Neural crest cell (in vitro differentiated cells): ENCODE measurements at regions not wholly inside any gene's neighbourhood (a gene's known extent, or its start where the extent isn't known, plus 50 kb on each side); places are given as distances from the start of the nearest gene placed in this dataset.
"Not testable (repeated sequence)": the region's sequence is repeated elsewhere in the genome, so short reads cannot be mapped to it uniquely, and the experiment has no call there.

ENCODE experiments used
- DNase-seq: peaks from one replicate; pipeline ENCODE4 v3.0.0; 2021; ENCODE audit warnings: low read depth, mixed read lengths, low spot score
- H3K27ac Mint-ChIP-seq: one replicate; pipeline ENCODE4 v1.8.0; 2021; ENCODE audit warnings: mild to moderate bottlenecking, mixed read lengths; ENCODE audit not compliant: unreplicated experiment
- H3K27me3 Mint-ChIP-seq: 2 replicates; pipeline ENCODE4 v1.8.0; 2021; ENCODE audit warnings: low read depth, mild to moderate bottlenecking, mixed read lengths
- H3K36me3 Mint-ChIP-seq: 2 replicates; pipeline ENCODE4 v1.8.0; 2021; ENCODE audit warnings: low read depth, mild to moderate bottlenecking, mixed read lengths
- H3K4me1 Mint-ChIP-seq: 2 replicates; pipeline ENCODE4 v1.8.0; 2021; ENCODE audit warnings: mixed read lengths
- H3K4me3 Mint-ChIP-seq: one replicate; pipeline ENCODE4 v1.8.0; 2021; ENCODE audit warnings: mild to moderate bottlenecking, mixed read lengths
- H3K9me3 Mint-ChIP-seq: 2 replicates; pipeline ENCODE4 v1.8.0; 2021; ENCODE audit warnings: mixed read lengths
- TF ChIP-seq, protein P1 (sequence below): fragments of 200-600 bp; sonication (generic); conservative IDR thresholded peaks from 2 replicates; pipeline ENCODE4 v1.5.0; 2021; ENCODE audit warnings: antibody characterized with exemption, mild to moderate bottlenecking

- TF ChIP-seq, protein P1, sequence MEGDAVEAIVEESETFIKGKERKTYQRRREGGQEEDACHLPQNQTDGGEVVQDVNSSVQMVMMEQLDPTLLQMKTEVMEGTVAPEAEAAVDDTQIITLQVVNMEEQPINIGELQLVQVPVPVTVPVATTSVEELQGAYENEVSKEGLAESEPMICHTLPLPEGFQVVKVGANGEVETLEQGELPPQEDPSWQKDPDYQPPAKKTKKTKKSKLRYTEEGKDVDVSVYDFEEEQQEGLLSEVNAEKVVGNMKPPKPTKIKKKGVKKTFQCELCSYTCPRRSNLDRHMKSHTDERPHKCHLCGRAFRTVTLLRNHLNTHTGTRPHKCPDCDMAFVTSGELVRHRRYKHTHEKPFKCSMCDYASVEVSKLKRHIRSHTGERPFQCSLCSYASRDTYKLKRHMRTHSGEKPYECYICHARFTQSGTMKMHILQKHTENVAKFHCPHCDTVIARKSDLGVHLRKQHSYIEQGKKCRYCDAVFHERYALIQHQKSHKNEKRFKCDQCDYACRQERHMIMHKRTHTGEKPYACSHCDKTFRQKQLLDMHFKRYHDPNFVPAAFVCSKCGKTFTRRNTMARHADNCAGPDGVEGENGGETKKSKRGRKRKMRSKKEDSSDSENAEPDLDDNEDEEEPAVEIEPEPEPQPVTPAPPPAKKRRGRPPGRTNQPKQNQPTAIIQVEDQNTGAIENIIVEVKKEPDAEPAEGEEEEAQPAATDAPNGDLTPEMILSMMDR: no peak
- H3K9me3 Mint-ChIP-seq: no peaks in the 10 kb centered on the region
- H3K27ac Mint-ChIP-seq: no peak overlapping the region
- H3K36me3 Mint-ChIP-seq: no peaks in the 10 kb centered on the region
- no peaks in the 10 kb centered on the region for H3K4me1 Mint-ChIP-seq
- no peak for DNase-seq
- H3K27me3 Mint-ChIP-seq: no peaks in the 10 kb centered on the region
- no peak overlapping the region for H3K4me3 Mint-ChIP-seq
These were observed 1075.2 kb downstream of the PCDH9 start for GRCh38 chr13:66154976-66155375.

GRCh38 chr13:66154354-66154753, 1075.8 kb downstream of the PCDH9 start:
- TF ChIP-seq, protein P1: no peak
- DNase-seq: no peak
- H3K36me3 Mint-ChIP-seq: no peaks in the 10 kb centered on the region
- H3K4me1 Mint-ChIP-seq: no peaks in the 10 kb centered on the region
- no peaks in the 10 kb centered on the region for H3K27me3 Mint-ChIP-seq
- no peak overlapping the region for H3K27ac Mint-ChIP-seq
- H3K4me3 Mint-ChIP-seq: no peak overlapping the region
- H3K9me3 Mint-ChIP-seq: no peaks in the 10 kb centered on the region

GRCh38 chr13:66152596-66152995, 1077.5 kb downstream of the PCDH9 start:
- no peak for DNase-seq
- Mint-ChIP-seq H3K4me3 (no peak overlapping the region), H3K9me3 (no peaks in the 10 kb centered on the region), H3K36me3 (no peaks in the 10 kb centered on the region), H3K27me3 (no peaks in the 10 kb centered on the region), H3K4me1 (no peaks in the 10 kb centered on the region), H3K27ac (no peak overlapping the region)
- TF ChIP-seq, protein P1: no peak

GRCh38 chr13:66144357-66144756, 1085.8 kb downstream of the PCDH9 start:
- H3K9me3 Mint-ChIP-seq, DNase-seq, H3K27me3 Mint-ChIP-seq, H3K4me1 Mint-ChIP-seq, H3K4me3 Mint-ChIP-seq, H3K36me3 Mint-ChIP-seq, H3K27ac Mint-ChIP-seq: not testable (repeated sequence)

DNA sequence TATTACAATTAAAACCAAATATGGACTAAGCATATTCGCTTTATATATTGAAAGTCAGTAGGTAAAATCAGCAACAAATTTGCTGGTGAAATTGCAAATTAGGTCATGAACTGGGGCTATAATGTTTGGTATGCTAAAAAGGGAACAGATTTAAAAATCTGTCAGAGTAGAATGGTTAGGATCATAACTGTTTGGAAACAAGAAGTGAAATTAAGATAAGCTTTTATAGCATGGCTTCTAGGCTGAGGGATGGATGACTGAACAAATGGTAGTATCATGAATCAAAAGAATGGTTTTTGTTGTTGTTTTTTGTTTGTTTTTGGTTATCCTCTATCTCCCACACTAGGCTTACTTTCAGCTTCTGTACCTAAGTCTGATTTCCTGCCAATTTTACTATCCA, 1090.4 kb downstream of the PCDH9 start:
- Mint-ChIP-seq H3K27ac (no peak overlapping the region), H3K9me3 (peaks cover 2% of the 10 kb centered on the region), H3K4me3 (no peak overlapping the region), H3K36me3 (peaks cover 5% of the 10 kb centered on the region), H3K4me1 (no peaks in the 10 kb centered on the region), H3K27me3 (no peaks in the 10 kb centered on the region)
- no peak for DNase-seq
- TF ChIP-seq, protein P1: no peak

GRCh38 chr13:66139250-66139649, 1090.9 kb downstream of the PCDH9 start:
- Mint-ChIP-seq H3K4me3 (no peak overlapping the region), H3K27ac (no peak overlapping the region), H3K36me3 (peaks cover 5% of the 10 kb centered on the region), H3K9me3 (peaks cover 2% of the 10 kb centered on the region), H3K27me3 (no peaks in the 10 kb centered on the region), H3K4me1 (no peaks in the 10 kb centered on the region)
- DNase-seq: no peak
- TF ChIP-seq, protein P1: no peak
